GM18867 (cell line): ENCODE measurements at regions not wholly inside any gene's neighbourhood (a gene's known extent, or its start where the extent isn't known, plus 50 kb on each side); places are given as distances from the start of the nearest gene placed in this dataset.

Experiments used
- ATAC-seq: cut with Tn5 transposase; IDR thresholded peaks from one replicate; pipeline ENCODE4 v1.9.1; 2021; ENCODE audit warnings: mild to moderate bottlenecking, moderate library complexity; ENCODE audit not compliant: unreplicated experiment

GRCh38 chr22:17269224-17269606, 50.0 kb upstream of the ADA2 start:
- no peak for ATAC-seq
